IPS DF 19.7 (cell line): ENCODE measurements at regions not wholly inside any gene's neighbourhood (a gene's known extent, or its start where the extent isn't known, plus 50 kb on each side); places are given as distances from the start of the nearest gene placed in this dataset.
A peak's percentile ranks its signal among the peaks of the same experiment; 100 is the strongest.
"Not testable (repeated sequence)": the region's sequence is repeated elsewhere in the genome, so short reads cannot be mapped to it uniquely, and the experiment has no call there.

Source experiments
- DNase-seq: peaks from one replicate; pipeline ENCODE4 v3.0.0-alpha.2; 2013; ENCODE audit warnings: low read depth, low spot score

- not testable (repeated sequence) for DNase-seq
Measured at GRCh38 chr16:18263046-18263445, 73.5 kb downstream of the NPIPA8 start.

- not testable (repeated sequence) for DNase-seq
Measured at GRCh38 chr16:18261848-18262247, 74.7 kb downstream of the NPIPA8 start.

- DNase-seq: not testable (repeated sequence)
Measured at GRCh38 chr16:18259496-18260176, 76.9 kb downstream of the NPIPA8 start.

- DNase-seq: not testable (repeated sequence)
Measured at GRCh38 chr16:18252943-18253342, 83.6 kb downstream of the NPIPA8 start.

- DNase-seq: not testable (repeated sequence)
Measured at GRCh38 chr16:18230505-18230904, 106.0 kb downstream of the NPIPA8 start.

GRCh38 chr16:18222054-18223009 is 114.2 kb downstream of the NPIPA8 start:
- DNase-seq: not testable (repeated sequence)

GRCh38 chr16:18217741-18218140 is 118.8 kb downstream of the NPIPA8 start:
- DNase-seq: peak; percentile 0

GRCh38 chr16:18216814-18217213 is 119.7 kb downstream of the NPIPA8 start:
- DNase-seq: not testable (repeated sequence)

GRCh38 chr16:18213810-18214209 is 122.7 kb downstream of the NPIPA8 start:
- DNase-seq: not testable (repeated sequence)

GRCh38 chr16:18211505-18211904 is 125.0 kb downstream of the NPIPA8 start:
- not testable (repeated sequence) for DNase-seq

- DNase-seq: not testable (repeated sequence)
Measured at GRCh38 chr16:18204786-18205185, 131.8 kb downstream of the NPIPA8 start.

- DNase-seq: not testable (repeated sequence)
Measured at GRCh38 chr16:18204309-18204708, 132.2 kb downstream of the NPIPA8 start.

GRCh38 chr16:18201511-18201910 is 135.0 kb downstream of the NPIPA8 start:
- DNase-seq: not testable (repeated sequence)

GRCh38 chr16:18192389-18192788 is 144.1 kb downstream of the NPIPA8 start:
- DNase-seq: not testable (repeated sequence)

GRCh38 chr16:18190179-18190578 is 146.4 kb downstream of the NPIPA8 start:
- DNase-seq: not testable (repeated sequence)

- DNase-seq: not testable (repeated sequence)
Measured at GRCh38 chr16:18184755-18185154, 151.8 kb downstream of the NPIPA8 start.

GRCh38 chr16:18181028-18181427 is 155.5 kb downstream of the NPIPA8 start:
- DNase-seq: not testable (repeated sequence)

GRCh38 chr16:18173945-18174497 is 162.5 kb downstream of the NPIPA8 start:
- not testable (repeated sequence) for DNase-seq

- not testable (repeated sequence) for DNase-seq
Measured at GRCh38 chr16:18162293-18162692, 174.2 kb downstream of the NPIPA8 start.

GRCh38 chr16:18161224-18161623 is 175.3 kb downstream of the NPIPA8 start:
- DNase-seq: not testable (repeated sequence)

- not testable (repeated sequence) for DNase-seq
Measured at GRCh38 chr16:18159185-18159584, 177.4 kb downstream of the NPIPA8 start.

- not testable (repeated sequence) for DNase-seq
Measured at GRCh38 chr16:18157854-18158253, 178.7 kb downstream of the NPIPA8 start.
